ENCODE measurements at regions not wholly inside any gene's neighbourhood (a gene's known extent, or its start where the extent isn't known, plus 50 kb on each side); places are given as distances from the start of the nearest gene placed in this dataset.

GRCh38 chr9:113715086-113715485 is 161.0 kb upstream of the ZNF618 start:
- Histone ChIP-seq H3K4me2 (no peak overlapping the region), H3K27ac (ENCODE audit: low read depth in 2 of 2, low read length in 1 of 2) (no peak overlapping the region), H2AFZ (ENCODE audit: low read depth) (no peak overlapping the region), H3K27me3 (ENCODE audit: insufficient read depth) (no peaks in the 10 kb centered on the region; the same call in 1 of the 2 replicates), H3K79me2 (ENCODE audit: insufficient read depth) (no peaks in the 10 kb centered on the region), H3K4me3 (ENCODE audit: low read depth in 2 of 2, low read length in 1 of 2) (no peak overlapping the region), H3K9ac (no peak overlapping the region), H3K9me2 (no peaks in the 10 kb centered on the region), H3K9me3 (no peaks in the 10 kb centered on the region), H4K20me1 (ENCODE audit: insufficient read depth) (no peaks in the 10 kb centered on the region), H3F3A (replicated peaks; ENCODE audit: insufficient read depth) (no peaks in the 10 kb centered on the region), H3K36me3 (replicated peaks in 1 of 2; ENCODE audit: control insufficient read depth in 1 of 2, insufficient read depth in 2 of 2, low read length in 1 of 2) (no peaks in the 10 kb centered on the region), H3K4me1 (ENCODE audit: control insufficient read depth in 1 of 2, insufficient read depth in 2 of 2, low read depth in 1 of 2, low read length in 1 of 2) (no peaks in the 10 kb centered on the region)
- POLR2A ChIA-PET = no interaction called here
- no peak for TF ChIP-seq RXRA (IDR thresholded peaks at IDR 0.05; ENCODE audit: borderline replicate concordance, low read depth)
- TF ChIP-seq MXI1 (IDR thresholded peaks at IDR 0.05; ENCODE audit: low read depth, low read length) = no peak
- TF ChIP-seq MEF2A (IDR thresholded peaks at IDR 0.05; ENCODE audit: borderline replicate concordance, low read depth) = no peak
- TF ChIP-seq JUND (IDR thresholded peaks at IDR 0.05) = no peak
- no peak for TF ChIP-seq ELF1 (IDR thresholded peaks at IDR 0.05)
- TF ChIP-seq EP300 (IDR thresholded peaks at IDR 0.05; ENCODE audit: borderline replicate concordance in 1 of 2, low read depth in 1 of 2, low read length in 1 of 2) = no peak
- no peak for TF ChIP-seq GATA2 (CRISPR knock-in tag; IDR thresholded peaks at IDR 0.05)
- TF ChIP-seq REST (IDR thresholded peaks at IDR 0.05; ENCODE audit: low read depth, low read length) = no peak
- no peak for TF ChIP-seq FOSL2 (IDR thresholded peaks at IDR 0.05; ENCODE audit: borderline replicate concordance, low read depth)
- DNase-seq = no peak
- WGBS (ENCODE audit: low lambda C conversion rate) = 60% methylated on average over 5 of the region's 5 CpGs
- CTCF ChIA-PET = no interaction called here

GRCh38 chr9:113719919-113720318 is 156.2 kb upstream of the ZNF618 start:
- no peaks in the 10 kb centered on the region for H3K9me2 ChIP-seq
- 0 out of 2 replicates have a peak, but pooled peaks cover 3% of the 10 kb centered on the region for H3K9me3 ChIP-seq
- no peaks in the 10 kb centered on the region for H4K20me1 ChIP-seq (ENCODE audit: insufficient read depth)
- CTCF ChIA-PET = interaction anchor here (0.8 to 1.6 kb wide), 4 partner anchors 8 to 128 kb away, joined by 3 to 10 read pairs (median 4); no protein-coding TSS in a partner anchor
- H3K36me3 ChIP-seq (replicated peaks in 1 of 2; ENCODE audit: control insufficient read depth in 1 of 2, insufficient read depth in 2 of 2, low read length in 1 of 2) = no peaks in the 10 kb centered on the region
- WGBS (ENCODE audit: low lambda C conversion rate) = 67% methylated on average over 1 of the region's 1 CpG
- H3K27ac ChIP-seq (ENCODE audit: low read depth in 2 of 2, low read length in 1 of 2) = no peak overlapping the region
- no peak overlapping the region for H3K9ac ChIP-seq
- no peaks in the 10 kb centered on the region; the same call in 1 of the 2 replicates for H3K27me3 ChIP-seq (ENCODE audit: insufficient read depth)
- no peaks in the 10 kb centered on the region for H3F3A ChIP-seq (replicated peaks; ENCODE audit: insufficient read depth)
- H2AFZ ChIP-seq (ENCODE audit: low read depth) = no peak overlapping the region
- no peaks in the 10 kb centered on the region for H3K79me2 ChIP-seq (ENCODE audit: insufficient read depth)
- no peak overlapping the region for H3K4me2 ChIP-seq
- no peak for DNase-seq
- no peak for TF ChIP-seq FOSL2 (IDR thresholded peaks at IDR 0.05; ENCODE audit: borderline replicate concordance, low read depth)
- H3K4me3 ChIP-seq (ENCODE audit: low read depth in 2 of 2, low read length in 1 of 2) = no peak overlapping the region
- POLR2A ChIA-PET = no interaction called here
- no peaks in the 10 kb centered on the region for H3K4me1 ChIP-seq (ENCODE audit: control insufficient read depth in 1 of 2, insufficient read depth in 2 of 2, low read depth in 1 of 2, low read length in 1 of 2)
